BJ (cell line): ENCODE measurements at regions not wholly inside any gene's neighbourhood (a gene's known extent, or its start where the extent isn't known, plus 50 kb on each side); places are given as distances from the start of the nearest gene placed in this dataset.

Experiments
- CTCF ChIA-PET: fragments of 350-600 bp; formaldehyde crosslinking; extraction: SDS; loops from one replicate; lab custom pipeline; 2021; ENCODE audit warnings: antibody characterized with exemption, inconsistent platforms; lab: Yijun Ruan, JAX
- POLR2A ChIA-PET: fragments of 300-600 bp; sonication (Branson Sonifier 250); formaldehyde crosslinking; extraction: SDS; loops from one replicate; lab custom pipeline; 2021; ENCODE audit warnings: antibody characterized with exemption; lab: Charles Lee
- DNase-seq: peaks from one replicate; pipeline ENCODE4 v3.0.0-alpha.2; 2011; ENCODE audit warnings: low read depth
- H3K27me3 ChIP-seq: 2 replicates; pipeline ENCODE4 v1.6.0; 2011; ENCODE audit warnings: low read length; ENCODE audit not compliant: control insufficient read depth, insufficient read depth
- H3K36me3 ChIP-seq: 2 replicates; pipeline ENCODE4 v1.5.1; 2011; ENCODE audit warnings: low read length; ENCODE audit not compliant: control insufficient read depth, insufficient read depth
- H3K4me3 ChIP-seq: 2 replicates; pipeline ENCODE4 v1.5.1; 2011; ENCODE audit warnings: low read depth, mild to moderate bottlenecking, control low read depth, low read length
- CTCF ChIP-seq: IDR thresholded peaks from 2 replicates; pipeline ENCODE4 v1.5.1; 2011; ENCODE audit warnings: low read depth, mild to moderate bottlenecking, control low read depth, inconsistent platforms, low read length, moderate library complexity; ENCODE audit not compliant: insufficient read depth

GRCh38 chr11:71192629-71193028 is 59.7 kb downstream of the SHANK2 start:
- ChIA-PET CTCF (no interaction called here), POLR2A (no interaction called here)
- Histone ChIP-seq H3K36me3 (no peaks in the 10 kb centered on the region), H3K4me3 (no peak overlapping the region), H3K27me3 (no peaks in the 10 kb centered on the region)
- no peak for DNase-seq
- no peak for TF ChIP-seq CTCF

GRCh38 chr11:71191201-71191600 is 61.2 kb downstream of the SHANK2 start:
- TF ChIP-seq CTCF: no peak
- no peak overlapping the region for H3K4me3 ChIP-seq
- ChIA-PET POLR2A (no interaction called here), CTCF (interaction anchor here (0.8 kb wide), 1 partner anchor 17 kb away, joined by 3 read pairs; no protein-coding TSS in a partner anchor)
- no peaks in the 10 kb centered on the region for H3K36me3 ChIP-seq
- H3K27me3 ChIP-seq: no peaks in the 10 kb centered on the region
- no peak for DNase-seq

GRCh38 chr11:71190551-71190950 is 61.8 kb downstream of the SHANK2 start:
- H3K36me3 ChIP-seq: no peaks in the 10 kb centered on the region
- TF ChIP-seq CTCF: no peak
- ChIA-PET CTCF (interaction anchor here (0.8 kb wide), 1 partner anchor 18 kb away, joined by 3 read pairs; no protein-coding TSS in a partner anchor), POLR2A (no interaction called here)
- H3K27me3 ChIP-seq: no peaks in the 10 kb centered on the region; the same call in 1 of the 2 replicates
- DNase-seq: no peak
- H3K4me3 ChIP-seq: no peak overlapping the region

GRCh38 chr11:71189768-71190315 is 62.5 kb downstream of the SHANK2 start:
- Histone ChIP-seq H3K27me3 (no peaks in the 10 kb centered on the region; the same call in 1 of the 2 replicates), H3K36me3 (no peaks in the 10 kb centered on the region), H3K4me3 (no peak overlapping the region)
- ChIA-PET CTCF (no interaction called here), POLR2A (no interaction called here)
- TF ChIP-seq CTCF: no peak
- DNase-seq: no peak

GRCh38 chr11:71188886-71189767 is 63.2 kb downstream of the SHANK2 start:
- POLR2A ChIA-PET: no interaction called here
- no peak for DNase-seq
- no peak for TF ChIP-seq CTCF
- H3K4me3 ChIP-seq: no peak overlapping the region
- CTCF ChIA-PET: interaction anchor here (0.6 kb wide), 2 partner anchors 9 to 50 kb away, joined by 3 to 6 read pairs; no protein-coding TSS in a partner anchor
- H3K27me3 ChIP-seq: no peaks in the 10 kb centered on the region; the same call in 1 of the 2 replicates
- no peaks in the 10 kb centered on the region for H3K36me3 ChIP-seq
